HUES64 (cell line): ENCODE measurements at regions not wholly inside any gene's neighbourhood (a gene's known extent, or its start where the extent isn't known, plus 50 kb on each side); places are given as distances from the start of the nearest gene placed in this dataset.

ENCODE experiments used
- H3K27ac ChIP-seq: 2 replicates; pipeline ENCODE4 v1.7.0; 2013; ENCODE audit warnings: low read depth, low read length, inconsistent platforms
- H3K27me3 ChIP-seq: 2 replicates; pipeline ENCODE4 v1.6.1; 2013; ENCODE audit warnings: mild to moderate bottlenecking, low read length; ENCODE audit not compliant: insufficient read depth
- H3K36me3 ChIP-seq: 2 replicates; pipeline ENCODE4 v1.6.1; 2013; ENCODE audit warnings: mild to moderate bottlenecking, low read length; ENCODE audit not compliant: insufficient read depth
- H3K4me1 ChIP-seq: 2 replicates; pipeline ENCODE4 v1.6.1; 2013; ENCODE audit warnings: mild to moderate bottlenecking, low read length, moderate library complexity; ENCODE audit not compliant: insufficient read depth
- H3K4me3 ChIP-seq: 2 replicates; pipeline ENCODE4 v1.5.1; 2013; ENCODE audit warnings: mild to moderate bottlenecking, low read length, moderate library complexity
- H3K9ac ChIP-seq: 2 replicates; pipeline ENCODE4 v1.6.1; 2013; ENCODE audit warnings: mild to moderate bottlenecking, low read depth, low read length
- H3K9me3 ChIP-seq: 2 replicates; pipeline ENCODE4 v1.6.1; 2013; ENCODE audit warnings: low read depth, low read length; ENCODE audit not compliant: insufficient read depth
- WGBS: fragments of 150-250, 120-280 bp; methylation state at CpG from one replicate; pipeline ENCODE4 v1.1.7; 2013; ENCODE audit warnings: missing lambda C conversion rate; 5-methylcytosine and 5-hydroxymethylcytosine counted together

DNA sequence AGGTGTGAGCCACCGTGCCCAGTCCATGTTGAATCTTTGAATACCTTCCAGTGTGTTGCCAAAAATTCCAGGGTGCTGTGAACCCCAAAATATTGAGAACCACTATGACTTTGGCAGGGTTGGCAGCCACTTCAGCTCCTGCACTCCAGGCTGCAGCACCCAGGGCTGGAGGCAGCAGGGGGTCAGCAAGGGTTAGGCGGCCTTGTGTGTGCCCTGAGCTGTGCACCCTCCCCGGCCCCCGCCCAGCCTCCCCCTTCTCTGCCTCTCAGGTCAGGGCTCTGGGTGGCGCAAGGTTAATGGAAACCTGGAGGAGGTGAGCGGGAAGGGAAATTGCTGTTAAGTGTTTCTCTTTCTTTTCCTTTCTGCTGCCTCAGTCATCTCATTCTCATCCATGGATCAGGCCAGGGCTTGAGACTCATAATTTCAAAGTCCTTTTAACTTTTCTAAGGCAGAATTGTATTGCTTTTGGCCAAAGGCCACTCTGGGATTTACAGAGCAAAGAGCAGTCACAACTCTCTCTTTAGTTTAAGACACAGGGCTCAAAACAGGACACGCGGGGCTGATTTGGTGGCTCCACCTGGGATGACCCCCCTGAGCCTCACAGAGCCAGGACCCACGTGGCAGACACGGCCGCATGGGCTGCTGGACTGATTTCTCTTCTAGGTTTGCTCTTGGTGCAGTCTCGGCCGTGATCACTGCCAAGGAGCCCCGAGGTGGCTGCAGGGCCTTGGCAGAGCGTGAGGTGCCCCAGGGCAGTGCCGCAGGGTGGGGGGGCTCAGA is 212.3 kb downstream of the PTPRU start:
- H3K27me3 ChIP-seq, result no peaks in the 10 kb centered on the region
- 92% methylated on average over 15 of the region's 16 CpGs for WGBS
- H3K4me3 ChIP-seq, result no peak overlapping the region
- no peak overlapping the region for H3K9ac ChIP-seq
- H3K4me1 ChIP-seq, result no peaks in the 10 kb centered on the region; the same call in 1 of the 2 replicates
- no peaks in the 10 kb centered on the region for H3K36me3 ChIP-seq
- H3K9me3 ChIP-seq, result no peaks in the 10 kb centered on the region
- no peak overlapping the region for H3K27ac ChIP-seq

DNA sequence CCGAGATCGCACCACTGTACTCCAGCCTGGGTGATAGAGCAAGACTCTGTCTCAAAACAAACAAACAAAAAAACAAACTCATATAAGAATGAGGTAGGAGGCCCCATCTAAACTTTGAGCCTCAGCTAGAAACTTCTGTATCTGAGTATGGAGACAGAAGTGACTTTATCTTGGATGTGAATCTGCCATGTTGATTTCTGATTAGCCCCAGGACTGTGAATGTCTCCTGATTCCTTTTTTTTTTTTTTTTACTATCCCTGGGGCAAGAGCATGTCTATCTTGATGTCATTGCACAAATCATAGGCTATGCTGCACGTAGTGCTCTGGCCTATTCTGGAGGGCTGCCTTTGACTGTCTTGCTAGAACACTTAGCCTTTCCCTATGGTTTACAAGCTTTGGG is 211.0 kb downstream of the PTPRU start:
- Histone ChIP-seq H3K36me3 (no peaks in the 10 kb centered on the region), H3K27me3 (no peaks in the 10 kb centered on the region), H3K4me3 (no peak overlapping the region), H3K27ac (no peak overlapping the region), H3K4me1 (peaks cover 8% of the 10 kb centered on the region), H3K9me3 (no peaks in the 10 kb centered on the region), H3K9ac (no peak overlapping the region)
- 92% methylated on average over 3 of the region's 3 CpGs for WGBS

DNA sequence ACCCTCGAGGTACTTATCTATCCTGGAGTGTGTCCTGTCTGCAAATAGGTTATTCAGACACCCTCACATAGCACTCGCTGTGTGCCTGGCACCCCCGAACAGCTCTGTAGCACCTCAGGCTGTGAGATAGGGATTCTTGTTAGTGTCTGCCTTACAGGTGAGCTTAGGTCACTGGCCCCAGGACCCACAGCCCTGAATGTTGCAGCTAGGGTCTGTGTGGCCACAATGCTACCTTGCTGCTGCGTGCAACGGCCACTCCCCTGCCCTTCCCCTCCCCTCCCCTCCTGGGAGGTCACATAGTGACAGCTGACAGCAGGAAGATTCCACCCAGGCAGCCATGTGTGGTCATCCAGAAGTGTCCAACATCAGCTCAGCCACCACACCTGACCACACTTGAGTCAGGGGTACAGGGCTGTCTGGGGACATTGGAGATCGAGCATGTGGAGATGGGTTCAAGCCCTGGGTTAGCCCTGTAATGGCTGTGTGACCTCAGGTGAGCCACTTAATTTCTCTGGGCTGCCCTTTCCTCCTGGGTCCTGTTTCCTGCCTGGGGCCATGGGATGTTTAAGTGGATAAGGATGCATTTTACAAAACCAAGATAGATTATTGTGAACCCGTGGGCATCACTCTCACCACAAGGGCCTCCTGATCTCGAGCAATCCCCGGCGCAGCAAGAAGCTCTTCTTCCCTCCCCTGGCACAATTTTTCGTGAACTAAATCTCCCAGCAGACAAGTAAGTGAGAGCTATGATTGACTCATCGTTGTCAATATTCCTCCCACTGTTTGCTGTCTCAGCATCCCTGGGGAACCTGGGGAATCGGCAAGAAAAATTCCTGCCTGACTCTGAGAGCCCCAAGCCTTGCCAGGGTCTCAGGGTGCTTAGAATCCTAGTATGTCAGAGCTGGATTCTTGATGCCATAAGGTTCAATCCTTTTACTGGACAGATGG is 208.7 kb downstream of the PTPRU start:
- H3K27ac ChIP-seq, result no peak overlapping the region
- 89% methylated on average over 13 of the region's 13 CpGs for WGBS
- no peaks in the 10 kb centered on the region for H3K9me3 ChIP-seq
- no peaks in the 10 kb centered on the region for H3K27me3 ChIP-seq
- no peaks in the 10 kb centered on the region for H3K36me3 ChIP-seq
- no peak overlapping the region for H3K9ac ChIP-seq
- no peak overlapping the region for H3K4me3 ChIP-seq
- peaks cover 8% of the 10 kb centered on the region for H3K4me1 ChIP-seq

DNA sequence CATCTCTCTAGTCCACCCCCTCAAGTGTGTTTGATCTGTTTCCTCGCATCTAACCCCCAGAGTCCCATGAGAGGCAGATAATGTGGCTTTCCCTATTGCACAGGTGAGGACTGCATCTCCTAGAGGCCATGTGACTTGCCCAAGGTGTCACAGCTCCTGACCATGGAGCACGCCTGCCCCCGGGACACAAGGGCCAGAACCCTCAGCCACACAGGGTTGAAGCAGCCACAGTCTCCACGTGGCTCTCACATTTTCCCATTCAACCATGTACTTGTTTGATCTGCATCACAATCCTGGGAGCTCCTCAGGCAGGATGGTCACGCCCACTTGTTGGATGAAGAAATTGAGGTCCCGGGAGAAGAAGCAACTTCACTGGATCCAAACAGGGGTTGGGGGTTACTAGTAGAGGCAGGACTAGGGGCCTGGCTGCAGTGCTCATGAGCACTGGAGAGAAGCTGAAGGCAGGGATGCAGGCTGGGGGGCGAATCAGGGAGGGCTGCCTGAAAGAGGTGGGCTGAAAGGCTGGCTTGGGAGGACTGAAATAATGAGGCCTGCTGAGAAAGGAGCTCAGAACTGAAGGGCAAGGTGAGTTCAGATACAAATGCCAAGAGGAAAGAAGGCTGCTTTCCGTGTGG is 207.9 kb downstream of the PTPRU start:
- WGBS, result 73% methylated on average over 8 of the region's 8 CpGs
- peaks cover 8% of the 10 kb centered on the region for H3K4me1 ChIP-seq
- H3K9ac ChIP-seq, result no peak overlapping the region

GRCh38 chr1:29441916-29442668 is 205.8 kb downstream of the PTPRU start:
- Histone ChIP-seq H3K9me3 (no peaks in the 10 kb centered on the region), H3K27me3 (no peaks in the 10 kb centered on the region), H3K4me3 (no peak overlapping the region), H3K36me3 (no peaks in the 10 kb centered on the region), H3K4me1 (peaks cover 8% of the 10 kb centered on the region), H3K27ac (no peak overlapping the region), H3K9ac (no peak overlapping the region)
- 92% methylated on average over 10 of the region's 10 CpGs for WGBS

More for the DNA sequence above, 207.9 kb downstream of the PTPRU start:
- Histone ChIP-seq H3K27ac (no peak overlapping the region), H3K9me3 (no peaks in the 10 kb centered on the region), H3K27me3 (no peaks in the 10 kb centered on the region), H3K4me3 (no peak overlapping the region), H3K36me3 (no peaks in the 10 kb centered on the region)

- Histone ChIP-seq H3K9ac (no peak overlapping the region), H3K4me1 (peaks cover 8% of the 10 kb centered on the region), H3K27ac (no peak overlapping the region), H3K36me3 (no peaks in the 10 kb centered on the region), H3K9me3 (no peaks in the 10 kb centered on the region), H3K4me3 (no peak overlapping the region), H3K27me3 (no peaks in the 10 kb centered on the region)
- WGBS, result 81% methylated on average over 7 of the region's 7 CpGs
These were observed 203.3 kb downstream of the PTPRU start for GRCh38 chr1:29439615-29440014.

GRCh38 chr1:29438991-29439390 is 202.7 kb downstream of the PTPRU start:
- Histone ChIP-seq H3K36me3 (no peaks in the 10 kb centered on the region), H3K9ac (no peak overlapping the region), H3K9me3 (no peaks in the 10 kb centered on the region), H3K27ac (no peak overlapping the region), H3K4me1 (peaks cover 8% of the 10 kb centered on the region), H3K27me3 (no peaks in the 10 kb centered on the region), H3K4me3 (no peak overlapping the region)
- WGBS, result 95% methylated on average over 8 of the region's 10 CpGs

DNA sequence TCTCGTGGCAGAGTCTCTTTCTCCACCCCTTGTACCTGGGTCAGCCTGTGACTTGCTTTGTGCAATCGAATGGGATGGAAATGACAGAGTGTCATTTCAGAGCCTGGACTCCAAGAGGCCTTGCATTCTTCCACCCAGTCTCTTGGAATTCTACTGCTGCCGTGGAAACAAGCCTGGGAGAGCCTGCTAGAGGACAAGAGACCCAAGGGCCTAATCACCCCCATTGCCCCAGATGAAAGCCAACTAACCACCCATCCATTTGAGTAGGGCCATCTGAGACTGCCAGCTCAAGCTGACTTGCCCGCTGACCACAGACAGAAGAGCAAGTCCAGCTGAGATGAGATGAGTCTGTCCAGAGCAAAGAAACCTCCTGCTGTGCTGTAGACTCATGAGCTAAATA is 201.6 kb downstream of the PTPRU start:
- H3K27ac ChIP-seq, result no peak overlapping the region
- H3K4me1 ChIP-seq, result peaks cover 3% of the 10 kb centered on the region
- no peaks in the 10 kb centered on the region for H3K27me3 ChIP-seq
- H3K36me3 ChIP-seq, result no peaks in the 10 kb centered on the region
- no peak overlapping the region for H3K9ac ChIP-seq
- 91% methylated on average over 4 of the region's 4 CpGs for WGBS
- H3K9me3 ChIP-seq, result no peaks in the 10 kb centered on the region
- H3K4me3 ChIP-seq, result no peak overlapping the region

GRCh38 chr1:29436181-29436785 is 200.0 kb downstream of the PTPRU start:
- H3K9ac ChIP-seq, result no peak overlapping the region
- H3K27ac ChIP-seq, result no peak overlapping the region
- H3K4me3 ChIP-seq, result no peak overlapping the region
- WGBS, result 83% methylated on average over 4 of the region's 4 CpGs
- H3K9me3 ChIP-seq, result peaks cover 2% of the 10 kb centered on the region; the same call in 1 of the 2 replicates
- H3K36me3 ChIP-seq, result no peaks in the 10 kb centered on the region
- H3K4me1 ChIP-seq, result no peaks in the 10 kb centered on the region
- no peaks in the 10 kb centered on the region for H3K27me3 ChIP-seq

DNA sequence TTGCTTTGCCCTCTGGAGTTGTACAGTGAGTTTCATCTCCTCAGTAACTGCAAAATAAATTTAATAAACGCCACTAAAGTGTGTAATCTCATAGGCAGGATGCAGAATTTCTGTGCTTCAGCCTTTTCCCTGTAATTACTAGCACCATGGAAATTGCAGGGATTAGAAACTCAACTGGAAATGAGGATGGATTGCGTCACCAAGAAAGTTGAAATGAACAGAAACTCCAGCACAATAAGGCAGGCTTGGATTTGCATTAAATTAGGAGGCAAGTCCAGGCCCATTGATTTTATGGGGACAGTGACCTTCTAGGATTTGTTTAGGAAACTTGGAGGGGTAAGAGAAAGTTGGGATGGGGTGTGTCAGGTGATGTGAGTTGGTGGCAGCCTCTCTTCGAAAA is 197.5 kb downstream of the PTPRU start:
- H3K9me3 ChIP-seq, result peaks cover 6% of the 10 kb centered on the region
- H3K27ac ChIP-seq, result no peak overlapping the region
- H3K36me3 ChIP-seq, result no peaks in the 10 kb centered on the region
- H3K4me1 ChIP-seq, result no peaks in the 10 kb centered on the region
- no peak overlapping the region for H3K9ac ChIP-seq
- no peak overlapping the region for H3K4me3 ChIP-seq
- WGBS, result 92% methylated on average over 3 of the region's 3 CpGs
- no peaks in the 10 kb centered on the region for H3K27me3 ChIP-seq
